ENCODE measurements at regions not wholly inside any gene's neighbourhood (a gene's known extent, or its start where the extent isn't known, plus 50 kb on each side); places are given as distances from the start of the nearest gene placed in this dataset.

GRCh38 chr4:110808351-110808878 lies 185.5 kb upstream of the PITX2 start:
- no peak for TF ChIP-seq POLR2A (IDR thresholded peaks at IDR 0.05)
- no peak for TF ChIP-seq CTCF (IDR thresholded peaks at IDR 0.05)

Measured in right lobe of liver (tissue), 4 donors.